ENCODE measurements at regions not wholly inside any gene's neighbourhood (a gene's known extent, or its start where the extent isn't known, plus 50 kb on each side); places are given as distances from the start of the nearest gene placed in this dataset.

GRCh38 chr7:125675169-125675568, 745.5 kb upstream of the POT1 start:
- TF ChIP-seq CTCF (conservative IDR thresholded peaks at IDR 0.05; ENCODE audit: low read depth in 2 of 2) (no peak), JUNB (IDR thresholded peaks at IDR 0.05; ENCODE audit: unreplicated experiment) (no peak), ZNF331 (CRISPR knock-in tag; IDR thresholded peaks at IDR 0.05; ENCODE audit: low read depth) (no peak), POLR2AphosphoS5 (IDR thresholded peaks at IDR 0.05; ENCODE audit: low read depth) (no peak)

Measured in GM23338 (cell line).